GM12875 (cell line): ENCODE measurements at regions not wholly inside any gene's neighbourhood (a gene's known extent, or its start where the extent isn't known, plus 50 kb on each side); places are given as distances from the start of the nearest gene placed in this dataset.

Experiments used
- H3K4me3 ChIP-seq: one replicate; pipeline ENCODE4 v1.5.1; 2011; ENCODE audit warnings: low read depth, low read length, control low read depth
- TF ChIP-seq, protein P1 (sequence below): IDR thresholded peaks from 2 replicates; pipeline ENCODE4 v1.5.1; 2011; ENCODE audit warnings: low read depth, mild to moderate bottlenecking, control low read depth, inconsistent platforms, low read length, moderate library complexity, borderline replicate concordance; ENCODE audit not compliant: insufficient read depth

- TF ChIP-seq, protein P1, sequence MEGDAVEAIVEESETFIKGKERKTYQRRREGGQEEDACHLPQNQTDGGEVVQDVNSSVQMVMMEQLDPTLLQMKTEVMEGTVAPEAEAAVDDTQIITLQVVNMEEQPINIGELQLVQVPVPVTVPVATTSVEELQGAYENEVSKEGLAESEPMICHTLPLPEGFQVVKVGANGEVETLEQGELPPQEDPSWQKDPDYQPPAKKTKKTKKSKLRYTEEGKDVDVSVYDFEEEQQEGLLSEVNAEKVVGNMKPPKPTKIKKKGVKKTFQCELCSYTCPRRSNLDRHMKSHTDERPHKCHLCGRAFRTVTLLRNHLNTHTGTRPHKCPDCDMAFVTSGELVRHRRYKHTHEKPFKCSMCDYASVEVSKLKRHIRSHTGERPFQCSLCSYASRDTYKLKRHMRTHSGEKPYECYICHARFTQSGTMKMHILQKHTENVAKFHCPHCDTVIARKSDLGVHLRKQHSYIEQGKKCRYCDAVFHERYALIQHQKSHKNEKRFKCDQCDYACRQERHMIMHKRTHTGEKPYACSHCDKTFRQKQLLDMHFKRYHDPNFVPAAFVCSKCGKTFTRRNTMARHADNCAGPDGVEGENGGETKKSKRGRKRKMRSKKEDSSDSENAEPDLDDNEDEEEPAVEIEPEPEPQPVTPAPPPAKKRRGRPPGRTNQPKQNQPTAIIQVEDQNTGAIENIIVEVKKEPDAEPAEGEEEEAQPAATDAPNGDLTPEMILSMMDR = no peak
- no peak overlapping the region for H3K4me3 ChIP-seq
Measured at GRCh38 chr1:4944072-4944471, 289.7 kb downstream of the AJAP1 start.

DNA sequence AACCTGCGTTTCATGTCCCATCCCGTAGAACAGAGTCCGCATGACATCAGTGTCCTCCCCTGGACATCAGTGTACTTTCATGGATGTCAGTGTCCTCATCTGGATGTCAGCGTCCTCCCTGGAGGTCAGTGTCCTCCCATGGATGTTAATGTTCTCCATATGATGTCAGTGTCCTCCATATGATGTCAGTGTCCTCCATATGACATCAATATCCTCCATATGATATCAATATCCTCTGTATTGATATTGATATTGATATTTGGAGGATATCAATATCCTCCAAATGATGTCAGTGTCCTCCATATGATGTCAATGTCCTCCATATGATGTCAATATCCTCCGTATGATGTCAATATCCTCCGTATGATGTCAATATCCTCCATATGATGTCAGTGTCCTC is 284.9 kb downstream of the AJAP1 start:
- TF ChIP-seq, protein P1 = no peak
- no peak overlapping the region for H3K4me3 ChIP-seq

DNA sequence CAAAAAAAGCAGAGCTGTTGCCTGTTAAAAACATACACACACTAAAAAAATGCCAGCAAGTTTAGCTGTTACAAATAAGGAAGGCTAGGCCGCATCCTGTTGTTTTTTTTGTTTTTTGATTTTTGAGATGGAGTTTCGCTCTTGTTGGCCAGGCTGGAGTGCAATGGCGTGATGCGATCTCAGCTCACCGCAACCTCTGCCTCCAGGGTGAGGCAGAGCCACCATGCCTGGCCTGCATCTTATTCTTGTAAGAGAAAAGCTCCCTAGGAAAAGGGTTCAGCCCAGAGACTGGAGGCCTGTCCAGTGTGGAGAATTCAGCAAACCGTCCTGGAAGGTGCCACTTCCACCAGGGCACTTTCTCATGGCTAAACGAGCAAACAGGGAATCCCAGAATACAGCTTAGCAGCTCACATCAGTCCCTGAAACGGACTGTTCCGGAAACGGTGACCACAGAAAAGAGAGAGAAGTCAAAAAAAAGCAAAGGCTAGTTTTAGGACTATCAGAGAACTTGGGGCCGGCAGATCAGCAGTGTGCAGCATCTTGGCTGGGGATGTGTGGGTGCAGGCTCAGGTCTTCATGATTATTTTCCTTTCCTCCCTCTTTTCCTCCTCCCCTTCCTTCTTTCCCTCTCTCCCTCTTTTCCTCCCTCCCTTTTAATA is 283.6 kb downstream of the AJAP1 start:
- TF ChIP-seq, protein P1 = no peak

GRCh38 chr1:4935807-4936206 is 281.4 kb downstream of the AJAP1 start:
- TF ChIP-seq, protein P1 = no peak
- H3K4me3 ChIP-seq = no peak overlapping the region

More for the DNA sequence above, 283.6 kb downstream of the AJAP1 start:
- no peak overlapping the region for H3K4me3 ChIP-seq

GRCh38 chr1:4933232-4933631 is 278.8 kb downstream of the AJAP1 start:
- TF ChIP-seq, protein P1 = no peak
- H3K4me3 ChIP-seq = no peak overlapping the region

DNA sequence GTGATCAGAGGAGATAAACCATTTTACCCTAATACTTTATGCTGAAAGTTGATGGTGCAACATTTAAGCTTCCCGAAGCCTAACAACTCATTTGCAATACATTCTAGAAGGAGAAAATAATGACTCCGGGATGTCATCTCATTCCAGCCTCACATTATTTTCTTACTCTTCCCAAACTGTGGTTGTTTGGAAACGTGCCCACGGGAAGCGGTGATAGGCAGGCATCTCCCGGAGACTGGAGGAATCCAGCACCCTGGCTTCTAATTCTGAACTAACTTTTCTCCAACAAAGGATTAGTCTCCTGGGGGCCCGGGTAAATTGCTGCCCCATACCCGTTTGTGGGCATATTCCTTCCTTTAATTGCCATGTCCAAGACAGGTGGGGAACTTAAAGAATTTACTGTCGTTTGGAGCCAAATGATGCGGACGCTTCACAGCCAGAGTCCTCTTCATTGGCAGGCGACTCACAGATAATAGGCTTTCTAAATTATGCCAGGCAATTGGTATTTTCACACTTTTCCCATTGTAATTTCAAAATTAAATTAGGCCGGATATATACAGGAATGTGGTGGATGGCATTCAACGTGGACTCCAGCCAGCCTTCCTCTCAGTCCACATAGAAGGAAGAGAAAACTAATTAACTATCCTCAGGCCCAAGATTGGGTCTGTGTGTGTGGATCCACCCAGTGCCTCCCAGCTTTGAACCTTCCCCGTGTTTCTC is 278.1 kb downstream of the AJAP1 start:
- TF ChIP-seq, protein P1 = no peak
- no peak overlapping the region for H3K4me3 ChIP-seq

DNA sequence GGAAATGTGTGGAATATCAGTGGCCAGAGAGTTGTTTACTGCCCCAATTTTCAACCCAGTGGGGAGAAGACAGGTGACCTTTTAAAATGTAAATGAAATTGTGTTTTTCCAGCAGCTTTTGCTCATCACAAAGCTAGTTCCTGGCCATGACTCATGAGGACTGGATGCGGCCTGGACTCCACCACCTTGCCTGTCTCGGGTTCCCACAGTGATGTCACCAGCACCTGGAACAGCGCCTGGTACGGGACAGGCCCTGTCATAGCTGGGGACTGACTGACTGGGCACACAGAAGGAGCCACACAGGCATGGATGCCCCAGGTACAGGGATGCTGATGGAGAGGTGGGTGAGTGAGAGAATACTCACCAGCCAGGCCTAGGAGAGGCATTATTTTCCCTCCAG is 277.1 kb downstream of the AJAP1 start:
- H3K4me3 ChIP-seq = no peak overlapping the region
- TF ChIP-seq, protein P1 = no peak
